Endothelial cell of hepatic sinusoid (primary cell): ENCODE measurements at regions not wholly inside any gene's neighbourhood (a gene's known extent, or its start where the extent isn't known, plus 50 kb on each side); places are given as distances from the start of the nearest gene placed in this dataset.

Experiments used
- in situ Hi-C: cut with HindIII; loops from 2 replicates; pipeline ENCODE4 v1.10.0; 2017; ENCODE audit warnings: low sequenced_read_pairs

- in situ Hi-C loops, result no loop called here
Observed at GRCh38 chr12:85720308-85721033, 115.7 kb downstream of the RASSF9 start.

DNA sequence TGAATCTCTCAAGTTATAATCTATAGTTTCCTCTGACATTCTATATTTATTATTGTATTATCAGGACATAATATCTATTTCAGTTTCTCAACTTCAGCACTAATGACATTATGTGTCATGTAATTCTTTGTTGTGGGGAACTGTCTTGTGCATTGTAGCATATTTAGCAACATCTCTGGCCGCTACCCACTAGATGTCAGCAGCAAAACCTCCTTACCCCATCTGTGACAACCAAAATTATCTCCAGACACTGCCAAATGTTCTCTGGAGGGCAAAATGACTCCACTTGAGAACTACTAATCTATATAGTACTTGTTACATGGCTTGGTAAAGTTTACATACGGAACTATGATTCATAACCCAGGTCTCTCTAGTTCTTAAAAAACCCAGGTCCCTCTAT, 110.2 kb downstream of the RASSF9 start:
- in situ Hi-C loops, result no loop called here

DNA sequence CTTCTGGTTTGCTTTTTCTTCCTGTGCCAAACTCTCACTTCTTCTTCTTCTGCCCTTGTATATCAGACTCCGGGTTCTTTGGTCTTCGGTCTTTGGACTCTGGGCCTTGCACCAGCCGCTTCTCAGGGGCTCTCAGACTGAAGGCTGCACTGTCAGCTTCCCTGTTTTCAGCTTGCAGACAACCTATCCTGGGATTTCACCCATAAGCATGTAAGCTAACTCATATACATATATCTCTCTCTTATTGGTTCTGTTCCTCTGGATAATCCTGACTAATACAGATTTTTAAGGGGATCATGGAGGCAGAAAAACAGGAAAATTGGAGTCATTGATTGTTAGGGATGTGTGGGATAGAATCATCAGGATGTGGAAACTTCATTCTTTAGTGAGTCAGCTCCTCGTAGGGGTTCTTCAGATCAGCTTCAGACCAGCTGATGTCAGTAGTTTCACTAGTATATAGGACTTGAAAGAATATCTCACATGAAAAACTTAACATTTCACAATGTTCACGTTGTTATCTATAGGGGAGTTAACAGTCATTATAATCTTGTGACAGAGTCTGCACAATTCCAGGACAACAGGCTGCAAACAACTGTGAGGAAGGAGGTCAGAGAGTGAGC, 102.9 kb downstream of the RASSF9 start:
- in situ Hi-C loops, result no loop called here

- in situ Hi-C loops, result no loop called here
Observed at GRCh38 chr12:85733984-85734383, 102.2 kb downstream of the RASSF9 start.

GRCh38 chr12:85740186-85740585, 96.0 kb downstream of the RASSF9 start:
- in situ Hi-C loops, result no loop called here

DNA sequence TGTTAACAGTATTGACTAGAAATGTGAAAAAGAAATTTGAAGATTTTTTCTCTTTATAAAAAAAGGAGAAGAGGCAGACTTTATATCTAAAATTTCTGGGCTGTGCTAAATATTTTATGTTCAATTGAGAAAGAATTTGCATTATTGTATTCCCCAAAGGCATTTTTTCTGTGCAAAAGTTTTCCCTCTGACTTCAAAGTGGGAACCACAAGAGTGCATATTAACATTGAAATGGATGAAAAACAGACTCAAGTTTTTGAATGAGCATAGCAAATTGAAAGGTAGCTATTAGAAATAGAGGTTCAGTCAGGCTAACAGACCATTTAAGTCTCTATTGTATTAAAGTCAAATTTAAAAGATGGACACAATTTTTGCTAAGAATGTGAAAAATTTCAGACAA, 95.2 kb downstream of the RASSF9 start:
- in situ Hi-C loops, result no loop called here

GRCh38 chr12:85747941-85748495, 88.2 kb downstream of the RASSF9 start:
- in situ Hi-C loops, result no loop called here
